ENCODE measurements at regions not wholly inside any gene's neighbourhood (a gene's known extent, or its start where the extent isn't known, plus 50 kb on each side); places are given as distances from the start of the nearest gene placed in this dataset.

- Histone ChIP-seq H3K9me3 (replicated peaks; ENCODE audit: control insufficient read depth, insufficient read depth, low read length) (no peaks in the 10 kb centered on the region), H3K9me1 (replicated peaks; ENCODE audit: control insufficient read depth, extremely low read depth, insufficient read depth, low read length) (no peaks in the 10 kb centered on the region), H3K4me2 (ENCODE audit: insufficient read depth, low read length) (no peak overlapping the region), H3K27me3 (ENCODE audit: control insufficient read depth in 2 of 2, insufficient read depth in 2 of 2, low read length in 2 of 2) (no peaks in the 10 kb centered on the region), H2AFZ (ENCODE audit: low read depth, low read length) (no peak overlapping the region), H3K4me1 (ENCODE audit: control insufficient read depth, extremely low read depth, insufficient read depth, low read length) (no peaks in the 10 kb centered on the region), H3K9ac (replicated peaks; ENCODE audit: extremely low read depth, insufficient read depth, low read length) (no peak overlapping the region), H3K36me3 (ENCODE audit: control insufficient read depth in 2 of 2, extremely low read depth in 1 of 2, insufficient read depth in 2 of 2, low read length in 2 of 2) (no peaks in the 10 kb centered on the region), H3K79me2 (ENCODE audit: control insufficient read depth, insufficient read depth, low read length) (no peaks in the 10 kb centered on the region), H4K20me1 (replicated peaks; ENCODE audit: control insufficient read depth, extremely low read depth, insufficient read depth, low read length) (no peaks in the 10 kb centered on the region), H3K27ac (ENCODE audit: insufficient read depth, low read depth, low read length) (no peak overlapping the region), H3K4me3 (replicated peaks in 1 of 3; ENCODE audit: insufficient read depth in 1 of 3, low read depth in 1 of 3, low read length in 3 of 3) (no peak overlapping the region)
- TF ChIP-seq MYC (IDR thresholded peaks at IDR 0.05; ENCODE audit: low read depth, low read length) (no peak), FOS (IDR thresholded peaks at IDR 0.05; ENCODE audit: borderline replicate concordance, insufficient read depth, low read length) (no peak), POLR2A (IDR thresholded peaks at IDR 0.05; ENCODE audit: low read depth, low read length) (no peak), MAX (IDR thresholded peaks at IDR 0.05; ENCODE audit: insufficient read depth, insufficient read length) (no peak), EZH2 (IDR thresholded peaks at IDR 0.05; ENCODE audit: borderline replicate concordance, low read depth, low read length, severe bottlenecking) (no peak), GATA2 (IDR thresholded peaks at IDR 0.05; ENCODE audit: insufficient read depth, insufficient read length, low read depth, low read length) (no peak), POLR2AphosphoS5 (IDR thresholded peaks at IDR 0.05; ENCODE audit: insufficient read depth, low read depth, low read length) (no peak)
- ChIA-PET POLR2A (no interaction called here), CTCF (no interaction called here)
- dilution Hi-C loops (cut with MboI; ENCODE audit: extremely low pct_ligation_motif_present, low sequenced_read_pairs) (no loop called here), intact Hi-C loops (cut with micrococcal nuclease) (no loop called here)
- no TSS peak for BruUV-seq (replicated peaks)
- no peak for DNase-seq (ENCODE audit: low read depth, low spot score)
- no peak for FAIRE-seq
These were observed 501.8 kb upstream of the TENM4 start for GRCh38 chr11:79942646-79943045.

- Histone ChIP-seq H3K79me2 (ENCODE audit: control insufficient read depth, insufficient read depth, low read length) (no peaks in the 10 kb centered on the region), H3K27me3 (ENCODE audit: control insufficient read depth in 2 of 2, insufficient read depth in 2 of 2, low read length in 2 of 2) (no peaks in the 10 kb centered on the region), H3K4me1 (ENCODE audit: control insufficient read depth, extremely low read depth, insufficient read depth, low read length) (no peaks in the 10 kb centered on the region), H2AFZ (ENCODE audit: low read depth, low read length) (no peak overlapping the region), H3K9me1 (replicated peaks; ENCODE audit: control insufficient read depth, extremely low read depth, insufficient read depth, low read length) (no peaks in the 10 kb centered on the region), H3K4me2 (ENCODE audit: insufficient read depth, low read length) (no peak overlapping the region), H3K27ac (ENCODE audit: insufficient read depth, low read depth, low read length) (no peak overlapping the region), H3K4me3 (replicated peaks in 1 of 3; ENCODE audit: insufficient read depth in 1 of 3, low read depth in 1 of 3, low read length in 3 of 3) (no peak overlapping the region), H3K9me3 (replicated peaks; ENCODE audit: control insufficient read depth, insufficient read depth, low read length) (peaks cover 2% of the 10 kb centered on the region), H4K20me1 (replicated peaks; ENCODE audit: control insufficient read depth, extremely low read depth, insufficient read depth, low read length) (no peaks in the 10 kb centered on the region), H3K9ac (replicated peaks; ENCODE audit: extremely low read depth, insufficient read depth, low read length) (no peak overlapping the region), H3K36me3 (ENCODE audit: control insufficient read depth in 2 of 2, extremely low read depth in 1 of 2, insufficient read depth in 2 of 2, low read length in 2 of 2) (no peaks in the 10 kb centered on the region)
- FAIRE-seq = no peak
- POLR2A ChIA-PET = no interaction called here
- intact Hi-C loops (cut with micrococcal nuclease) (no loop called here), dilution Hi-C loops (cut with MboI; ENCODE audit: extremely low pct_ligation_motif_present, low sequenced_read_pairs) (no loop called here)
- TF ChIP-seq MYC (IDR thresholded peaks at IDR 0.05; ENCODE audit: low read depth, low read length) (no peak), EZH2 (IDR thresholded peaks at IDR 0.05; ENCODE audit: borderline replicate concordance, low read depth, low read length, severe bottlenecking) (no peak), POLR2AphosphoS5 (IDR thresholded peaks at IDR 0.05; ENCODE audit: insufficient read depth, low read depth, low read length) (no peak), GATA2 (IDR thresholded peaks at IDR 0.05; ENCODE audit: insufficient read depth, insufficient read length, low read depth, low read length) (no peak)
- no TSS peak for BruUV-seq (replicated peaks)
- CTCF ChIA-PET = no interaction called here
- no peak for DNase-seq (ENCODE audit: low read depth, low spot score)
These were observed 501.3 kb upstream of the TENM4 start for GRCh38 chr11:79942090-79942489.
